K562 (cell line): ENCODE measurements at regions not wholly inside any gene's neighbourhood (a gene's known extent, or its start where the extent isn't known, plus 50 kb on each side); places are given as distances from the start of the nearest gene placed in this dataset.

Experiments
- ATAC-seq: fragments of 200-7000 bp; cut with Tn5 transposase; 3 replicates; pipeline ENCODE4 v1.9.1; 2020; ENCODE audit warnings: moderate library complexity
- BruUV-seq: library from RNA; stranded (reverse); fragments of 400-500 nt; replicated peaks from 2 replicates; lab custom pipeline; 2021; lab: Mats Ljungman, UMichigan
- CTCF ChIA-PET: fragments of 300-600 bp; formaldehyde crosslinking; extraction: SDS; loops from one replicate; lab custom pipeline; 2021; ENCODE audit warnings: low intra/inter-chr PET ratio; lab: Yijun Ruan, JAX
- POLR2A ChIA-PET: fragments of 300-600, 350-650 bp; sonication (Branson Sonifier 250); formaldehyde crosslinking; extraction: SDS; loops from one replicate; lab custom pipeline; 2021; ENCODE audit warnings: antibody characterized with exemption, inconsistent platforms; lab: Yijun Ruan, JAX
- DNase-seq, 4 experiments: peaks; one replicate each; pipeline versions ENCODE4 v3.0.0 to v3.0.0-alpha.2; 2011 to 2018; ENCODE audit warnings: low spot score in 3 of 4, mixed read lengths in 3 of 4; ENCODE audit errors: extremely low read depth in 1 of 4
- FAIRE-seq: peaks from 2 replicates; lab custom pipeline; 2011; peaks lifted over from hg19 to GRCh38; lab: Jason Lieb, UNC
- H2AFZ ChIP-seq: 2 replicates; pipeline ENCODE4 v1.6.0; 2011; ENCODE audit warnings: low read depth, low read length, control low read depth, inconsistent platforms
- H3K27ac ChIP-seq: fragments of 200-600 bp; 3 replicates; pipeline ENCODE4 v1.8.0; 2011; ENCODE audit warnings: low read depth, mild to moderate bottlenecking, control low read depth, inconsistent platforms, low read length, moderate library complexity, mixed read lengths; ENCODE audit errors: extremely low read depth
- H3K27me3 ChIP-seq, 2 experiments: fragments of 300-600 bp in 1 of 2; 2 replicates in 1 of 2; 3 replicates in 1 of 2; pipeline versions ENCODE4 v1.6.0 to v1.8.0; 2011; ENCODE audit warnings: inconsistent platforms in 2 of 2, low read length in 2 of 2, mild to moderate bottlenecking in 1 of 2, mixed read lengths in 1 of 2, moderate library complexity in 1 of 2; ENCODE audit not compliant: control insufficient read depth in 2 of 2, insufficient read depth in 2 of 2
- H3K36me3 ChIP-seq: fragments of 300-600 bp; 3 replicates; pipeline ENCODE4 v1.8.0; 2011; ENCODE audit warnings: mild to moderate bottlenecking, low read length, inconsistent platforms; ENCODE audit not compliant: control insufficient read depth, insufficient read depth
- H3K4me1 ChIP-seq, 2 experiments: fragments of 200-600 bp in 1 of 2; replicated peaks in 1 of 2; 2 replicates in 1 of 2; 3 replicates in 1 of 2; pipeline versions ENCODE4 v1.5.1 to v1.8.0; 2011; ENCODE audit warnings: inconsistent platforms in 2 of 2, low read length in 2 of 2, mild to moderate bottlenecking in 1 of 2, mixed read lengths in 1 of 2, moderate library complexity in 1 of 2; ENCODE audit not compliant: control insufficient read depth in 2 of 2, insufficient read depth in 2 of 2
- H3K4me2 ChIP-seq: 2 replicates; pipeline ENCODE4 v1.6.1; 2011; ENCODE audit warnings: low read length, control low read depth, inconsistent platforms, mixed read lengths; ENCODE audit not compliant: insufficient read depth
- H3K4me3 ChIP-seq: fragments of 200-600 bp; sonication (generic), shearing (Covaris generic); 2 replicates; pipeline ENCODE4 v1.5.1; 2016; ENCODE audit warnings: control low read depth, inconsistent platforms
- H3K79me2 ChIP-seq: fragments of 200-600 bp; 3 replicates; pipeline ENCODE4 v1.8.0; 2011; ENCODE audit warnings: low read length, inconsistent platforms; ENCODE audit not compliant: control insufficient read depth, insufficient read depth
- H3K9ac ChIP-seq, 2 experiments: 2 replicates each; pipeline versions ENCODE4 v1.6.0 to v1.6.1; 2011; ENCODE audit warnings: low read depth in 2 of 2, low read length in 2 of 2, control low read depth in 1 of 2, inconsistent platforms in 1 of 2, mild to moderate bottlenecking in 1 of 2, mixed read lengths in 1 of 2; ENCODE audit not compliant: insufficient read depth in 1 of 2
- H3K9me1 ChIP-seq: one replicate; pipeline ENCODE4 v1.6.0; 2011; ENCODE audit warnings: inconsistent platforms, mild to moderate bottlenecking, low read length, moderate library complexity; ENCODE audit not compliant: control insufficient read depth, insufficient read depth
- H3K9me3 ChIP-seq: replicated peaks from 2 replicates; pipeline ENCODE4 v1.5.1; 2011; ENCODE audit warnings: low read depth, low read length, inconsistent platforms; ENCODE audit not compliant: control insufficient read depth, insufficient read depth
- H4K20me1 ChIP-seq: replicated peaks from 2 replicates; pipeline ENCODE4 v1.6.1; 2011; ENCODE audit warnings: low read length, inconsistent platforms, mixed read lengths; ENCODE audit not compliant: control insufficient read depth, insufficient read depth
- ARID2 ChIP-seq: fragments of 450-650 bp; IDR thresholded peaks from 2 replicates; pipeline ENCODE4 v1.6.1; 2017; ENCODE audit warnings: antibody characterized with exemption, mild to moderate bottlenecking
- BCL6 ChIP-seq: fragments of 250-450 bp; sonication (Bioruptor Pico); IDR thresholded peaks from 2 replicates; pipeline ENCODE4 v1.4.0; 2020
- CHD1 ChIP-seq: fragments of 200-600 bp; sonication (generic); IDR thresholded peaks from one replicate; pipeline ENCODE4 v1.6.1; 2012; ENCODE audit warnings: mild to moderate bottlenecking, moderate library complexity, low read length, inconsistent platforms
- FOXM1 ChIP-seq, 2 experiments: fragments of 450-650 bp in 1 of 2; sonication (generic) in 1 of 2; formaldehyde crosslinking in 1 of 2; IDR thresholded peaks; 2 replicates each; pipeline versions ENCODE4 v1.6.1 to v1.9.0; 2017 to 2022; ENCODE audit warnings: low read depth in 2 of 2, mild to moderate bottlenecking in 2 of 2, missing genetic modification reagents in 1 of 2, moderate library complexity in 1 of 2
- MAZ ChIP-seq, 2 experiments: fragments of 450-650 bp in 1 of 2; sonication (generic) in 1 of 2; formaldehyde crosslinking; IDR thresholded peaks in 1 of 2; conservative IDR thresholded peaks in 1 of 2; 2 replicates each; pipeline versions ENCODE4 v1.4.0 to v1.5.0; 2020; ENCODE audit warnings: mild to moderate bottlenecking in 1 of 2, missing genetic modification reagents in 1 of 2
- MCM2 ChIP-seq: fragments of 450-650 bp; IDR thresholded peaks from 2 replicates; pipeline ENCODE4 v1.6.1; 2017; ENCODE audit warnings: low read depth, mild to moderate bottlenecking
- SMARCA4 ChIP-seq: fragments of 450-650 bp; IDR thresholded peaks from 2 replicates; pipeline ENCODE4 v1.6.1; 2016
- SRSF7 ChIP-seq: fragments of 200-400 bp; formaldehyde crosslinking; optimal IDR thresholded peaks from 2 replicates; pipeline ENCODE3; 2017; ENCODE audit warnings: mild to moderate bottlenecking, low read depth, low read length
- XRCC3 ChIP-seq: fragments of 450-650 bp; IDR thresholded peaks from 2 replicates; pipeline ENCODE4 v1.6.1; 2017; ENCODE audit warnings: mild to moderate bottlenecking, moderate library complexity
- YY1 ChIP-seq, 3 experiments: IDR thresholded peaks; 2 replicates each; pipeline ENCODE4 v1.6.1; 2011; ENCODE audit warnings: low read length in 2 of 3, mild to moderate bottlenecking in 2 of 3, moderate library complexity in 2 of 3, borderline replicate concordance in 1 of 3, control low read depth in 1 of 3, low read depth in 1 of 3; ENCODE audit not compliant: insufficient read depth in 3 of 3, insufficient replicate concordance in 2 of 3, control insufficient read depth in 1 of 3, insufficient read length in 1 of 3; ENCODE audit errors: extremely low read depth in 1 of 3
- WGBS: fragments of 100-300 bp; shearing (Covaris generic); methylation state at CpG from one replicate; pipeline ENCODE4 v1.1.6; 2016; ENCODE audit warnings: low coverage, mixed read lengths; ENCODE audit not compliant: insufficient coverage; ENCODE audit errors: missing lambda C conversion rate; 5-methylcytosine and 5-hydroxymethylcytosine counted together
- in situ Hi-C: fragments of 300-500 bp; cut with MboI; formaldehyde crosslinking; loops from 4 replicates; pipeline ENCODE4 v1.15.0; 2018; ENCODE audit warnings: inconsistent platforms, mixed read lengths
- intact Hi-C: fragments of 100-400 bp; cut with micrococcal nuclease; formaldehyde crosslinking; loops from 2 replicates; pipeline ENCODE4 v1.14.2; 2022
- TF ChIP-seq, protein P1 (sequence below), 2 experiments: IDR thresholded peaks in 1 of 2; conservative IDR thresholded peaks in 1 of 2; 2 replicates each; pipeline ENCODE4 v1.6.1; 2016; ENCODE audit warnings: low read depth in 2 of 2, mild to moderate bottlenecking in 1 of 2, missing compliant biosample characterization in 1 of 2, missing genetic modification characterization in 1 of 2, moderate library complexity in 1 of 2
- TF ChIP-seq, protein P2 (sequence below): fragments of 250-450 bp; sonication (Bioruptor Pico); IDR thresholded peaks from 2 replicates; pipeline ENCODE4 v1.5.0; 2022; ENCODE audit warnings: mild to moderate bottlenecking
- TF ChIP-seq, protein P3 (sequence below): IDR thresholded peaks from 3 replicates; pipeline ENCODE4 v1.6.1; 2011; ENCODE audit warnings: borderline replicate concordance, mild to moderate bottlenecking; ENCODE audit not compliant: insufficient read length, insufficient read depth
- TF ChIP-seq, protein P4 (sequence below): fragments of 450-650 bp; formaldehyde crosslinking; IDR thresholded peaks from 2 replicates; pipeline ENCODE4 v1.4.0; 2020; ENCODE audit warnings: mild to moderate bottlenecking

DNA sequence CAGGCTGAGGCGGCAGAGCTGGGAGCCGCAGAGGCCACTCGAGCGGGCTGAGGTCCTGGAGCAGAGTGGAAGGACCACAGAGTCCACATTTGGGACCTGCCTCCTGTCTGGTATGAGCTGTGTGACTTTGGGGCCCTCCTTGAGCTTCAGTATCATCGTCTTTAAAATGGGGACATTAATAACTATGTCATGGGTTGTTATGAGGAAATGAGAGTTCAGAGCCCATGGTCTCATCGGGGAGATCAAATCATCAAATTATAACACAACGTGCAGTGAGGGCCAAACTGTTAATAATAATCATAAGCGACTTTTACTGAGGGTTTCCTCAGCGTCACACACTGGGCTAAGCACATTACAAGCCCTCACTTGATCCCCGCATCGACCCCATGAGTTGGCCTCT, 49.9 kb upstream of the CCDC167 start:
- no peaks in the 10 kb centered on the region for H3K4me1 ChIP-seq
- CTCF ChIA-PET = no interaction called here
- no TSS peak for BruUV-seq
- no peak overlapping the region for H3K9ac ChIP-seq
- in situ Hi-C loops = no loop called here
- H3K27me3 ChIP-seq = peaks cover 67 to 91% of the 10 kb centered on the region in 2 experiments
- H3K27ac ChIP-seq = no peak overlapping the region
- H3K9me3 ChIP-seq = no peaks in the 10 kb centered on the region
- H2AFZ ChIP-seq = no peak overlapping the region
- H3K4me3 ChIP-seq = no peak overlapping the region
- H3K36me3 ChIP-seq = no peaks in the 10 kb centered on the region
- FAIRE-seq = no peak
- 2% methylated on average over 11 of the region's 11 CpGs for WGBS
- peaks cover 20% of the 10 kb centered on the region; the same call in 1 of the 2 replicates for H4K20me1 ChIP-seq
- peaks cover 4% of the 10 kb centered on the region for H3K9me1 ChIP-seq
- intact Hi-C loops = no loop called here
- H3K79me2 ChIP-seq = no peaks in the 10 kb centered on the region
- peak; percentile 14; the same call in 1 of the 3 replicates for ATAC-seq
- POLR2A ChIA-PET = interaction anchor here (0.6 to 0.7 kb wide), 3 partner anchors 17 to 294 kb away, joined by 3 read pairs; no protein-coding TSS in a partner anchor
- no peak overlapping the region for H3K4me2 ChIP-seq
- DNase-seq = no peak
- TF ChIP-seq YY1 (IDR thresholded peaks at IDR 0.05; ENCODE audit: borderline replicate concordance in 1 of 3, control insufficient read depth in 1 of 3, extremely low read depth in 1 of 3, insufficient read depth in 3 of 3, insufficient read length in 1 of 3, insufficient replicate concordance in 2 of 3, low read depth in 1 of 3, low read length in 2 of 3) (no peak), XRCC3 (no peak), MCM2 (no peak), CHD1 (no peak), BCL6 (no peak), MAZ (CRISPR knock-in tag; conservative IDR thresholded peaks at IDR 0.05 in 1 of 2, IDR thresholded peaks at IDR 0.05 in 1 of 2) (no peak), ARID2 (no peak), FOXM1 (IDR thresholded peaks at IDR 0.05; ENCODE audit: low read depth) (no peak), FOXM1 (CRISPR knock-in tag; IDR thresholded peaks at IDR 0.05; ENCODE audit: low read depth) (no peak), SMARCA4 (no peak), SRSF7 (no peak)
- TF ChIP-seq, protein P1, sequence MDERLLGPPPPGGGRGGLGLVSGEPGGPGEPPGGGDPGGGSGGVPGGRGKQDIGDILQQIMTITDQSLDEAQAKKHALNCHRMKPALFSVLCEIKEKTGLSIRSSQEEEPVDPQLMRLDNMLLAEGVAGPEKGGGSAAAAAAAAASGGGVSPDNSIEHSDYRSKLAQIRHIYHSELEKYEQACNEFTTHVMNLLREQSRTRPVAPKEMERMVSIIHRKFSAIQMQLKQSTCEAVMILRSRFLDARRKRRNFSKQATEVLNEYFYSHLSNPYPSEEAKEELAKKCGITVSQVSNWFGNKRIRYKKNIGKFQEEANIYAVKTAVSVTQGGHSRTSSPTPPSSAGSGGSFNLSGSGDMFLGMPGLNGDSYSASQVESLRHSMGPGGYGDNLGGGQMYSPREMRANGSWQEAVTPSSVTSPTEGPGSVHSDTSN (CRISPR knock-in tag; IDR thresholded peaks at IDR 0.05; ENCODE audit: low read depth) = no peak
- TF ChIP-seq, protein P1 (tag; conservative IDR thresholded peaks at IDR 0.05; ENCODE audit: low read depth) = no peak
- TF ChIP-seq, protein P2, sequence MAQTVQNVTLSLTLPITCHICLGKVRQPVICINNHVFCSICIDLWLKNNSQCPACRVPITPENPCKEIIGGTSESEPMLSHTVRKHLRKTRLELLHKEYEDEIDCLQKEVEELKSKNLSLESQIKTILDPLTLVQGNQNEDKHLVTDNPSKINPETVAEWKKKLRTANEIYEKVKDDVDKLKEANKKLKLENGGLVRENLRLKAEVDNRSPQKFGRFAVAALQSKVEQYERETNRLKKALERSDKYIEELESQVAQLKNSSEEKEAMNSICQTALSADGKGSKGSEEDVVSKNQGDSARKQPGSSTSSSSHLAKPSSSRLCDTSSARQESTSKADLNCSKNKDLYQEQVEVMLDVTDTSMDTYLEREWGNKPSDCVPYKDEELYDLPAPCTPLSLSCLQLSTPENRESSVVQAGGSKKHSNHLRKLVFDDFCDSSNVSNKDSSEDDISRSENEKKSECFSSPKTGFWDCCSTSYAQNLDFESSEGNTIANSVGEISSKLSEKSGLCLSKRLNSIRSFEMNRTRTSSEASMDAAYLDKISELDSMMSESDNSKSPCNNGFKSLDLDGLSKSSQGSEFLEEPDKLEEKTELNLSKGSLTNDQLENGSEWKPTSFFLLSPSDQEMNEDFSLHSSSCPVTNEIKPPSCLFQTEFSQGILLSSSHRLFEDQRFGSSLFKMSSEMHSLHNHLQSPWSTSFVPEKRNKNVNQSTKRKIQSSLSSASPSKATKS (CRISPR knock-in tag) = no peak
- TF ChIP-seq, protein P3, sequence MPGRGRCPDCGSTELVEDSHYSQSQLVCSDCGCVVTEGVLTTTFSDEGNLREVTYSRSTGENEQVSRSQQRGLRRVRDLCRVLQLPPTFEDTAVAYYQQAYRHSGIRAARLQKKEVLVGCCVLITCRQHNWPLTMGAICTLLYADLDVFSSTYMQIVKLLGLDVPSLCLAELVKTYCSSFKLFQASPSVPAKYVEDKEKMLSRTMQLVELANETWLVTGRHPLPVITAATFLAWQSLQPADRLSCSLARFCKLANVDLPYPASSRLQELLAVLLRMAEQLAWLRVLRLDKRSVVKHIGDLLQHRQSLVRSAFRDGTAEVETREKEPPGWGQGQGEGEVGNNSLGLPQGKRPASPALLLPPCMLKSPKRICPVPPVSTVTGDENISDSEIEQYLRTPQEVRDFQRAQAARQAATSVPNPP = no peak
- TF ChIP-seq, protein P4, sequence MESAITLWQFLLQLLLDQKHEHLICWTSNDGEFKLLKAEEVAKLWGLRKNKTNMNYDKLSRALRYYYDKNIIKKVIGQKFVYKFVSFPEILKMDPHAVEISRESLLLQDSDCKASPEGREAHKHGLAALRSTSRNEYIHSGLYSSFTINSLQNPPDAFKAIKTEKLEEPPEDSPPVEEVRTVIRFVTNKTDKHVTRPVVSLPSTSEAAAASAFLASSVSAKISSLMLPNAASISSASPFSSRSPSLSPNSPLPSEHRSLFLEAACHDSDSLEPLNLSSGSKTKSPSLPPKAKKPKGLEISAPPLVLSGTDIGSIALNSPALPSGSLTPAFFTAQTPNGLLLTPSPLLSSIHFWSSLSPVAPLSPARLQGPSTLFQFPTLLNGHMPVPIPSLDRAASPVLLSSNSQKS (CRISPR knock-in tag) = no peak
